ENCODE measurements at regions not wholly inside any gene's neighbourhood (a gene's known extent, or its start where the extent isn't known, plus 50 kb on each side); places are given as distances from the start of the nearest gene placed in this dataset.

GRCh38 chr1:81517987-81518386, 282.7 kb upstream of the ADGRL2 start:
- TF ChIP-seq CTCF (IDR thresholded peaks at IDR 0.05; ENCODE audit: poor library complexity, severe bottlenecking) (no peak), RAD21 (conservative IDR thresholded peaks at IDR 0.05) (no peak), EP300 (conservative IDR thresholded peaks at IDR 0.05; ENCODE audit: poor library complexity, severe bottlenecking) (no peak), TAF1 (IDR thresholded peaks at IDR 0.05; ENCODE audit: low read depth) (no peak)

Measured in neural cell (in vitro differentiated cells).